PC-9 (cell line): ENCODE measurements at regions not wholly inside any gene's neighbourhood (a gene's known extent, or its start where the extent isn't known, plus 50 kb on each side); places are given as distances from the start of the nearest gene placed in this dataset.

Source experiments
- EZH2 ChIP-seq: fragments of 200-600 bp; sonication (generic); IDR thresholded peaks from 2 replicates; pipeline ENCODE4 v1.8.0; 2017; ENCODE audit warnings: antibody characterized with exemption, low read depth
- TF ChIP-seq, protein P1 (sequence below): fragments of 200-600 bp; sonication (generic); conservative IDR thresholded peaks from 2 replicates; pipeline ENCODE4 v1.6.1; 2017; ENCODE audit warnings: mixed run types, antibody characterized with exemption, mild to moderate bottlenecking, moderate library complexity

DNA sequence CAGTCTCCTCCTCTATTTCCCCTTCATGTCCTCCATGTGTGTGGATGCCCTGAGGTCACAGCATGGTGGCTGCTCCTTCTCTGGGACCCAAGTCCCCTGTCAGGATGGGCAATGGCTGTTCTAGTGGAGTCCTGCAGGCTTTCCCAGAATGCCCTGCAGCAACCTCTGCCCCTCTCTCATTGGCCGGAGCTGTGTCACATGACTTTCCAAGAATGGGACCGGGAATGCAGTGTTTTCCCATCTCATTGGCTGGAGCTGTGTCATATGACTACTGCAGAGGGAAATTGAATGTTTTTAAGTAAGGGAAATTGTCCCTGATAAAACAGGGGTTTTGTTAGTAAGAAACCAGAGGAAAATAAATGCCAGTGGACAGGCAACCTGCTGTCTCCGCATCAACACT lies 365.9 kb downstream of the PTPRU start:
- TF ChIP-seq, protein P1, sequence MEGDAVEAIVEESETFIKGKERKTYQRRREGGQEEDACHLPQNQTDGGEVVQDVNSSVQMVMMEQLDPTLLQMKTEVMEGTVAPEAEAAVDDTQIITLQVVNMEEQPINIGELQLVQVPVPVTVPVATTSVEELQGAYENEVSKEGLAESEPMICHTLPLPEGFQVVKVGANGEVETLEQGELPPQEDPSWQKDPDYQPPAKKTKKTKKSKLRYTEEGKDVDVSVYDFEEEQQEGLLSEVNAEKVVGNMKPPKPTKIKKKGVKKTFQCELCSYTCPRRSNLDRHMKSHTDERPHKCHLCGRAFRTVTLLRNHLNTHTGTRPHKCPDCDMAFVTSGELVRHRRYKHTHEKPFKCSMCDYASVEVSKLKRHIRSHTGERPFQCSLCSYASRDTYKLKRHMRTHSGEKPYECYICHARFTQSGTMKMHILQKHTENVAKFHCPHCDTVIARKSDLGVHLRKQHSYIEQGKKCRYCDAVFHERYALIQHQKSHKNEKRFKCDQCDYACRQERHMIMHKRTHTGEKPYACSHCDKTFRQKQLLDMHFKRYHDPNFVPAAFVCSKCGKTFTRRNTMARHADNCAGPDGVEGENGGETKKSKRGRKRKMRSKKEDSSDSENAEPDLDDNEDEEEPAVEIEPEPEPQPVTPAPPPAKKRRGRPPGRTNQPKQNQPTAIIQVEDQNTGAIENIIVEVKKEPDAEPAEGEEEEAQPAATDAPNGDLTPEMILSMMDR: no peak
- TF ChIP-seq EZH2: no peak
